DOHH2 (cell line): ENCODE measurements at regions not wholly inside any gene's neighbourhood (a gene's known extent, or its start where the extent isn't known, plus 50 kb on each side); places are given as distances from the start of the nearest gene placed in this dataset.

Experiments
- H3F3A ChIP-seq: fragments of 200-600 bp; sonication (generic), shearing (Covaris generic); 2 replicates; pipeline ENCODE4 v1.6.0; 2016; ENCODE audit warnings: antibody characterized with exemption, mild to moderate bottlenecking; ENCODE audit not compliant: control insufficient read depth, insufficient read depth
- H3K27ac ChIP-seq: fragments of 200-600 bp; sonication (generic); 2 replicates; pipeline ENCODE4 v1.5.1; 2014; ENCODE audit warnings: low read depth, mild to moderate bottlenecking, low read length, moderate library complexity
- H3K27me3 ChIP-seq: fragments of 200-600 bp; sonication (generic); 2 replicates; pipeline ENCODE4 v1.6.1; 2014; ENCODE audit warnings: mild to moderate bottlenecking, low read length, mixed read lengths; ENCODE audit not compliant: control insufficient read depth
- H3K36me3 ChIP-seq: fragments of 200-600 bp; sonication (generic); 2 replicates; pipeline ENCODE4 v1.6.1; 2014; ENCODE audit warnings: mild to moderate bottlenecking, low read length, moderate library complexity, mixed read lengths; ENCODE audit not compliant: control insufficient read depth
- H3K4me1 ChIP-seq: fragments of 200-600 bp; sonication (generic); 2 replicates; pipeline ENCODE4 v1.6.1; 2014; ENCODE audit warnings: mild to moderate bottlenecking, low read length, mixed read lengths; ENCODE audit not compliant: control insufficient read depth
- H3K4me2 ChIP-seq: fragments of 200-600 bp; sonication (generic); 2 replicates; pipeline ENCODE4 v1.6.0; 2014; ENCODE audit warnings: mild to moderate bottlenecking, low read length, moderate library complexity
- H3K4me3 ChIP-seq: fragments of 200-600 bp; sonication (generic); 2 replicates; pipeline ENCODE4 v1.5.1; 2014; ENCODE audit warnings: mild to moderate bottlenecking, low read length, mixed read lengths
- H3K79me2 ChIP-seq: fragments of 200-600 bp; sonication (generic); 2 replicates; pipeline ENCODE4 v1.6.1; 2014; ENCODE audit warnings: mild to moderate bottlenecking, low read length, mixed read lengths; ENCODE audit not compliant: control insufficient read depth
- H3K9me2 ChIP-seq: fragments of 200-600 bp; sonication (generic); replicated peaks from 2 replicates; pipeline ENCODE4 v1.6.1; 2014; ENCODE audit warnings: mild to moderate bottlenecking, low read length, mixed read lengths; ENCODE audit not compliant: control insufficient read depth
- H3K9me3 ChIP-seq: fragments of 200-600 bp; sonication (generic); 2 replicates; pipeline ENCODE4 v1.6.1; 2014; ENCODE audit warnings: antibody characterized with exemption, low read length, mixed read lengths; ENCODE audit not compliant: control insufficient read depth, insufficient read depth
- H4K20me1 ChIP-seq: fragments of 200-600 bp; sonication (generic); 2 replicates; pipeline ENCODE4 v1.6.0; 2014; ENCODE audit warnings: low read depth, mild to moderate bottlenecking, antibody characterized with exemption, low read length, moderate library complexity; ENCODE audit not compliant: control insufficient read depth, insufficient read depth
- CTCF ChIP-seq: fragments of 200-600 bp; sonication (generic); IDR thresholded peaks from one replicate; pipeline ENCODE4 v1.5.1; 2014; ENCODE audit warnings: antibody characterized with exemption, mild to moderate bottlenecking, low read depth, low read length; ENCODE audit not compliant: poor library complexity, severe bottlenecking
- EZH2phosphoT487 ChIP-seq: fragments of 200-600 bp; sonication (generic); IDR thresholded peaks from 2 replicates; pipeline ENCODE4 v1.6.1; 2017; ENCODE audit warnings: borderline replicate concordance, mild to moderate bottlenecking, antibody characterized with exemption, low read length, moderate library complexity, mixed read lengths

- TF ChIP-seq CTCF (no peak), EZH2phosphoT487 (no peak)
- peaks cover 10% of the 10 kb centered on the region for H3K27me3 ChIP-seq
These were observed 127.3 kb upstream of the PWP1 start for GRCh38 chr12:107558141-107558815.

GRCh38 chr12:107558816-107559382, 126.7 kb upstream of the PWP1 start:
- no peak overlapping the region for H3K4me2 ChIP-seq
- H3K79me2 ChIP-seq: no peaks in the 10 kb centered on the region
- TF ChIP-seq EZH2phosphoT487 (no peak), CTCF (no peak)

More at GRCh38 chr12:107558141-107558815, 127.3 kb upstream of the PWP1 start:
- Histone ChIP-seq H3K27ac (no peak overlapping the region), H3K9me3 (no peaks in the 10 kb centered on the region), H3K79me2 (no peaks in the 10 kb centered on the region), H3K4me2 (no peak overlapping the region), H3K4me1 (no peaks in the 10 kb centered on the region), H3K9me2 (no peaks in the 10 kb centered on the region), H3K4me3 (no peak overlapping the region), H3K36me3 (no peaks in the 10 kb centered on the region), H4K20me1 (no peaks in the 10 kb centered on the region), H3F3A (no peaks in the 10 kb centered on the region)

GRCh38 chr12:107560165-107560898, 125.3 kb upstream of the PWP1 start:
- Histone ChIP-seq H3K27me3 (peaks cover 9% of the 10 kb centered on the region), H3K9me3 (no peaks in the 10 kb centered on the region), H3K4me1 (no peaks in the 10 kb centered on the region), H3K4me3 (no peak overlapping the region), H3K9me2 (no peaks in the 10 kb centered on the region), H3K36me3 (no peaks in the 10 kb centered on the region), H3F3A (no peaks in the 10 kb centered on the region), H3K4me2 (no peak overlapping the region), H3K27ac (no peak overlapping the region), H3K79me2 (no peaks in the 10 kb centered on the region), H4K20me1 (no peaks in the 10 kb centered on the region)
- no peak for TF ChIP-seq EZH2phosphoT487
- TF ChIP-seq CTCF: no peak

More at GRCh38 chr12:107558816-107559382, 126.7 kb upstream of the PWP1 start:
- Histone ChIP-seq H3F3A (no peaks in the 10 kb centered on the region), H3K27me3 (peaks cover 10% of the 10 kb centered on the region), H3K9me2 (no peaks in the 10 kb centered on the region), H3K4me1 (no peaks in the 10 kb centered on the region), H3K27ac (no peak overlapping the region), H3K9me3 (no peaks in the 10 kb centered on the region), H3K36me3 (no peaks in the 10 kb centered on the region), H3K4me3 (no peak overlapping the region), H4K20me1 (no peaks in the 10 kb centered on the region)
